ENCODE measurements at regions not wholly inside any gene's neighbourhood (a gene's known extent, or its start where the extent isn't known, plus 50 kb on each side); places are given as distances from the start of the nearest gene placed in this dataset.

DNA sequence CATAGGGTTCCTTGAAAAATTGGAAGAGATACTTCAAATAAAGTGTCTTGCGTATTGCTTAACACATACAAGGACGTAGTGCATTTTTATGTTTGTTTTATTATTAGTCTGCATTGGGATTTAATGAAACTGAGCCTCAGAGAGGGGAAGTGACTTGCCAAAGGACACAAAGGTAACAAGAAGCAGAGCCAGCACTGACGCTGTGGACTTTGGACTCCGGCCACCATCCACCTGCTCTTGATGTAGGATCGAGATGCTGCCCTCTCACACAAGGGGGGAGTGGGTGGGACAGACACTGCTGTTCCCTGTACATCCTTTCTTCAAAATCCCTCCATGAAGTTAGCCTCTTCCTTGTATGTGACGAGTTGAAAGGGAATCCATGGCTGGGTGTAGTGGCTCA is 435.4 kb upstream of the RGMA start:
- DNase-seq, result no peak
- no peak for TF ChIP-seq POLR2A (IDR thresholded peaks at IDR 0.05; ENCODE audit: low read length)
- TF ChIP-seq GATA1 (IDR thresholded peaks at IDR 0.05; ENCODE audit: low read depth, low read length), result no peak

DNA sequence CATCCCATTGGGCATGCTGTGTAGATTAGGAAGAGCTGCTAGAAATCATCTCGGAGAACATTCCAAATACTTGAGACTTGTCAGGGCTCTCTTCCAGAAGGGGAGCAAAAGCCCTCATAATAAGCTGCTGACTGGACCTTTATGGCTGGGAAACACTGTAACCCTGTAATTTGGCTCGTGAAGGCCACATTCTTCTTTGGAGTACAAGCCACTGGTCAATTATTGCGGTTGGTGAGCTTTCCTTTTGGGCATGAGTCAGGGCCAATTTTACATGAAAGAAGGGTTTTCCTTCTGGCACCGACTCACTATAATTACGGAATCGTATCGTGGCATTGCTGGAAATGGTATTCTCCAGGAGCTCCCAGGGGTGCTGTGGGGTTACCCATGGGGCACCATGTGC is 434.5 kb upstream of the RGMA start:
- DNase-seq, result no peak

DNA sequence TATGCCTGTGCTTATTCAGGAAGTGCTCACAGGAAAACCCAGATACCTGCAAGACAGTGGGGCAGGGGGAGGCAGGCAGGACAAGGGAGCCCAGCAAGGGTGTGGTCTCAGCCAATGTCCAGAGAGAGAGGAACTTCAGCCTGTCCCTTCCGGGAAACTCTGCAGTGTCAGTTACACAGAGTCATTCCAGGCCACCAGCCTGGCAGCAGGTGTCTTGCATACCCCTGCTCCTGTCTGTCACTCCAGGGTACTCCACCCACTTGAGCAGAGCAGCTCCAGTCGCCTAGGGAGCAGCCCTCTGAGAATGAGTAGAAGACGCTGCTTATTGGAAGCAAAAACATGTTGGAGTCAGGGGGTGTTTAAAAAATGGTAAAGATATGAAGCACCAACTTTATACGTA is 431.2 kb upstream of the RGMA start:
- TF ChIP-seq POLR2A (IDR thresholded peaks at IDR 0.05; ENCODE audit: low read length) (no peak), GATA1 (IDR thresholded peaks at IDR 0.05; ENCODE audit: low read depth, low read length) (no peak)
- no peak for DNase-seq

More for the DNA sequence above, 434.5 kb upstream of the RGMA start:
- no peak for TF ChIP-seq GATA1 (IDR thresholded peaks at IDR 0.05; ENCODE audit: low read depth, low read length)
- no peak for TF ChIP-seq POLR2A (IDR thresholded peaks at IDR 0.05; ENCODE audit: low read length)

DNA sequence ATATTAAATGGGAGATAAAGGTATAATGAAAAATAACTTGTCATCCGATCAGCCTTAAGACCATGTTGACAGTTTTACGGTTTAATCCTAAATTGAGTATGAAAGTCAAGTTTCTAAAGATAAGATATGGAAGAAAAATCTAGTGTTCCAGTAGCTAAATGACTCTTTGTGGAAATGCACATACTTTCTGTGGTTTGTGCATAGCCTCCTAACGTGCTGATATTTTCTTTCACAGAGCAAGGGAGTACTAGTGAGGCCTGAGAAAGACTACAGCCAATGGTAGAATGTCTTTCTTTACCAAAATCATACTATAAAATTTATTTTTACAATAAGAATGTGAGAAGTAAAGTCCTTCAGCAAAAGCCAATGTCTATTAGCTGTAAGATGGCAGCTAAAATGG is 430.6 kb upstream of the RGMA start:
- no peak for DNase-seq
- TF ChIP-seq GATA1 (IDR thresholded peaks at IDR 0.05; ENCODE audit: low read depth, low read length) (no peak), POLR2A (IDR thresholded peaks at IDR 0.05; ENCODE audit: low read length) (no peak)

DNA sequence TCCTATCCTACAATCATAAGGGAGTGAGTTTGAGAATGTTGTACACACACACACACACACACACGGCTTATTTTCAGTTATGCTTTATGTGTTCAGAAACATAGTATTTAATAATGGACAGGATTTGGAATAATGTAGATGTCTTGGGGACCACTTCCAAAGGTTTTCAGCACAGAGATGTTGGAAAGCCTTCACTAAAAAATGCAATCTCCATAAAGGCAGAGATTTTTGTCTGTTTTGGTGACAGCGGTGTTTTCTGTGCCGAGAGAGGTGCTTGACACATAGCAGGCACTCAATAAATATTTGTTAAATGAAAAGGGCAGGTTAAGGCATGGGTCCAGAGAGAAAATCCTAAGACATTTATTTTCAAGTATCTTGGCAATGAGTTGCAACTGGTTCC is 428.2 kb upstream of the RGMA start:
- no peak for TF ChIP-seq GATA1 (IDR thresholded peaks at IDR 0.05; ENCODE audit: low read depth, low read length)
- DNase-seq, result no peak

DNA sequence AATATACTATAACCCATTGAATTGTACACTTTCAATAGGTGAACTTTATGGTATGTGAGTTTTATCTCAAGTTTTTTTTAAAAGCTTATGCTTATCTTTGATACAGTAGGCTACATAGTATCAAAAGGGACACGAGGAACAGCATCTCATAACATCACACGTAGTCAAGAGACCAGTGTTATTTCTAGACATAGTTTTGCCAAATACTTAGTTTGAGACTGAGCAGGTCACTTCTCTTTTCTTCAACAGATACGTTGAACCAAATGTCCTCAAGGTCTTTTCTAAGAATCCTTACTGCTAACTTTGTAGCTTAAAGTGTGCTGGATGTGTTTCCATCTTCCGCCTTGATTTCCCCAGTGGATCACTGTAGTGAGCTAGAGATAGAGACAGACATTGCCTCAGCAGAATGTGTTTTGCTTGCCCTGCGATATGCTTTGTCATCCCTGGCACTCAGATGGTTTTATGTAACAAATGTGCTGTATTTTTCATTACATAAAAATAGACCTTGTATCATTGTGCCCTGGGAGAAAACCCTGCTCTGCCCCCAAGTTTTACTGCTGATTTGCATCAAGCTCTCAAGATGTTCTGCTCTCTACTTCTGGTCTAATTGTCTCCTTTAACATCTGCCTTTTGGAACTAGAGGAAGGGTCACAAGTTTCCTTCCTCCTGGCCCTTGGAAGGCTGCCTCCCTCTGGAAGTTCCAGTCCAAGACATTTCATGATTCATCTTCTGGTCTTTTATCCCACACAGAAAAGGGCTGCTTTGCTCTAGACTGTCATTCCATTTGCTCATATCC is 426.4 kb upstream of the RGMA start:
- no peak for TF ChIP-seq GATA1 (IDR thresholded peaks at IDR 0.05; ENCODE audit: low read depth, low read length)
- TF ChIP-seq POLR2A (IDR thresholded peaks at IDR 0.05; ENCODE audit: low read length), result no peak
- DNase-seq, result no peak

DNA sequence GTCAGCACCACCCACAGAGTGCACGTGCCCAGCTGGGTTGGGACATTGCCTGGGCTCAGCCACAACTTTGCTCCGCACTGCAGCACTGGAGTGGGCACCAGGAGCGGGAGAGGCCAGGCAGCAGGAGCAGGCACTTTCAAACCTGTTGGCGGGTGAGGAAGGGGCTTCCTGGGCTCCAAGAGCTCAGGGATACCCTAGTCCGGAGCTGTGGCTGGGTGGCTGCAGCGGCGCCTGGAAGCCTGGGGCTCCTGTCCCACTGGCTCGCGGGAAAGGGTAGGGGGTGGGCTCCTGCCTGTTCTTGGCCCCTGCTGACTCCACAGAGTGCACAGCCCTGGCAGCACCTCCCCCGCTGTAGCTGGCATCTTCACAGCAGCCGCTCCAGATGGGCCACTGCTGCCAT is 417.6 kb upstream of the RGMA start:
- DNase-seq, result no peak
- no peak for TF ChIP-seq GATA1 (IDR thresholded peaks at IDR 0.05; ENCODE audit: low read depth, low read length)
- no peak for TF ChIP-seq POLR2A (IDR thresholded peaks at IDR 0.05; ENCODE audit: low read length)

DNA sequence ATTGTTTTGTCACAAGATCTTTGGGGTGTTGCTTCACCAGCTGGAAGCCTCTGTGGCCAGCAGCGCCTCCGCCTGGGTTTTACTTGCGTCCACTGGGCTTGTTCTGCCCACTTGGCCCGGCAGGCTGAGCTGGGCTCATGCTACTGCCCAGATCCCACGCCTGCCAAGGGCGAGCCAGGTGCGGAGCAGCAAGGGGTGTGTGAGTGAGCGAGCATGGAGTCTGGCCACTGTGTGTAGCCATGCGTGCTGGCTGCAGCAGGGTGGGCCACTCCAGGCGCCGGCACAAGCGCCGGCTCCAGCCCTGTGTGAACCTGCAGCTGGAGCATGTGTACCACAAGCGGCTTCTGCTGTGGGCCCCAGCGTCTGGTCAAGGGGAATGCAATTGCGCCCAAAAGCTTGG is 416.5 kb upstream of the RGMA start:
- TF ChIP-seq POLR2A (IDR thresholded peaks at IDR 0.05; ENCODE audit: low read length) (no peak), GATA1 (IDR thresholded peaks at IDR 0.05; ENCODE audit: low read depth, low read length) (no peak)
- no peak for DNase-seq

DNA sequence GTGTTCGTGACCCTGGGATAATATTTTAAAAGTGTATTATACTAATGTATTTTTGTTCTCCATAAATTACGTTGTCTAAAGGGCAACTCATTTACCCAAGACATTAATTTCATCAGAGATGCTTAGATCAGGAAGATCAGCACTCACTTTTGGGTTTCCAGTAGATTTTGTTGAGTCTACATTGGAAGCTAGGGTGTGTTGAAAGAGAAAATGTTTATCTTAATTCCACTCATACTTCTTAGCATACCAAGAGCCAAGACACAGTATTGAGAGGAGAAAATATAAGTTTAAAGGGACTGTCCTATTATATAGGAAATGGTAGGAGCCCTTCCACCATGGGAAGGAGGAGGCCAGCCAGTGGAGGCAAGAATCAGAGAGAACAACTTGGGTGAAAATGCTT is 412.9 kb upstream of the RGMA start:
- no peak for TF ChIP-seq GATA1 (IDR thresholded peaks at IDR 0.05; ENCODE audit: low read depth, low read length)
- no peak for TF ChIP-seq POLR2A (IDR thresholded peaks at IDR 0.05; ENCODE audit: low read length)
- no peak for DNase-seq

DNA sequence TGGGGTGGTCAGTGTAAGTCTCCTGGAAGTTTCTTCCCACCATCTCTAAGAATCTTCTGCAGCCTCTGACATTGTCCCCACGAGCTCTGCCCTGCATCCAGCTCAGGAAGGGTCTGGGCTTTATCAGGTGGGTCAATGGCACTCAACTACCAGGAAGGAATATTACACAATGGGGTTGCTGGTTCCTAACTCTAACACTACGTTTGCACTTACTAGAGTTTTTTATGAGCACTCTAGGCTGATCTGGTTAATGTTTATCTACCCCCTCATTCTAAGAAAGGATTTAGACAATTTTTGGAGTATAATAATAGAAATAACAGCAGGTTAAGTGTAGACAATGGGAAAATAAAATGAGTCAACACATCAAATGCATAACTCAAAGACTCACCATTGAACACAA is 411.1 kb upstream of the RGMA start:
- TF ChIP-seq POLR2A (IDR thresholded peaks at IDR 0.05; ENCODE audit: low read length), result no peak
- TF ChIP-seq GATA1 (IDR thresholded peaks at IDR 0.05; ENCODE audit: low read depth, low read length), result no peak
- no peak for DNase-seq

DNA sequence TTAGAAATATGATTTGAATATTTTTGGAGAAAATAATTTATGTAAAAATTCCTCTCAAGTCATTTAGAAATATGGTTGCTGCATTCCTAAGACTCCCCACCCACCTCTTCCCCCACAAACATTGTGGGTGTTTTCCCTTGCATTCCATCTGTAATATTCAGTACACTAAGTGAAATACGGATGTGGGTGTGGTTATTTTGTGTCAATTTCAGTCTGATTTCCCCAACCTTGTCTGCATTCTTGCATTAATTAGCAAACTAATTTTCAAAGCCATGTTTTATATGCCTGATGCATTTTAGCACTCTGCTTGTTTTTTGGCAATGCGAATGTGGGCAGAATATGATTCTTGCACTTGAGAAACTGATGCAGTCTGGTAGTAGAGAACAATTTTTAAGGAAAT is 408.3 kb upstream of the RGMA start:
- no peak for TF ChIP-seq POLR2A (IDR thresholded peaks at IDR 0.05; ENCODE audit: low read length)
- no peak for TF ChIP-seq GATA1 (IDR thresholded peaks at IDR 0.05; ENCODE audit: low read depth, low read length)
- DNase-seq, result no peak

DNA sequence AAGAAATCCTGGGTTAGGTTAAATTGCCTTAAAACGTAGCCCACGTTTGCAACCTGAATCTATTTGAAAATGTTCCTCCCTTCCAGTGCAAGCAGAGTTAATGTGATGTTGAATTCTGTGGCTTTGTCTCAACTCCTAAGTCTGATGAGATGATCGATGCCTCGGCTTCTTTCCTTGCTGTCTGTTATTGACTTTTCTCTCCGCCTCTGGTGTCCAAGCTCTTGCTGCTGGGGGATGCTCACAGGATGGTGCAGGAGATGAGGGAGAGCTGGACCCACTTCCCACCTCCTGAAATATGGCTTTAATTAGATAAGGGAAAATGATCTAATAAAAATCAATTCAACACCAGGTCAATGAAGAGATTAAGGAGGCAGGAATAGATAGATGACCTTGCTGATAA is 407.9 kb upstream of the RGMA start:
- no peak for TF ChIP-seq POLR2A (IDR thresholded peaks at IDR 0.05; ENCODE audit: low read length)
- no peak for TF ChIP-seq GATA1 (IDR thresholded peaks at IDR 0.05; ENCODE audit: low read depth, low read length)

DNA sequence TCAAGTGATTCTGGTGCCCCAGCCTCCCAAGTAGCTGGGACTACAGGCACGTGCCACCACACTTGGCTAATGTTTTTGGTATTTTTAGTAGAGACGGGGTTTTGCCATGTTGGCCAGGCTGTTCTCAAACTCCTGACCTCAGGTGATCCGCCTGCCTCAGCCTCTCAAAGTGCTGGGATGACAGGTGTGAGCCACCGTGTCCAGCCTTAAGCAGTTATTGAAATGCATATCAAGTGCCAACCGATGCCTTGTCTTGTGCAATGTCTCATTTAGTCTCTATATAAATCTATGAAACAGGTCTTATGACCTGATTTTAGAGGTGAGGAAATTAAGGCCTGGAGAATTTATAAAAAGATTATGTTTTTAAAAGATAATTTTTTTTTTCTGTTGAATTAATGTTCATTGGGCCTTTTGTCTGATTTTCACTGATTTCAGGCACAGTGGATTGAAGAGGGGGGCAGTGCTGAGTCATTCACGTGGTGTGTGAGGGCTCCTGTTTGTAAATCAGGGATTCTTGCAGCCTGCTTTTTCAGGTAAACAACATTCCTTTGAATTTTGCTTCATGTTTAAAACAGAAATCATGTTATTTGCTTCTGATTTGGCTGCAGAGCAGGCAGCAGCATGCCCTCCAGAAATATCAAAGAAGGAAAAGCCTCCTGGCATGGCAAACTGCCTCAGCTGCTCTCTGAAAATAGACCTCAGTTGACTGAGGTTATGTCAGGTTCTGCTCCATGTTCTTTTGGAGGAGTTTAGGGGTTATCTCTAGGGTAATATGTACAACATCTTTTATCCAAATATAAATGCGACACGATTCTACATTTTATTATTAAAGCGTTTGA is 407.0 kb upstream of the RGMA start:
- no peak for DNase-seq
- TF ChIP-seq POLR2A (IDR thresholded peaks at IDR 0.05; ENCODE audit: low read length) (no peak), GATA1 (IDR thresholded peaks at IDR 0.05; ENCODE audit: low read depth, low read length) (no peak)

More for the DNA sequence above, 407.9 kb upstream of the RGMA start:
- DNase-seq, result no peak

DNA sequence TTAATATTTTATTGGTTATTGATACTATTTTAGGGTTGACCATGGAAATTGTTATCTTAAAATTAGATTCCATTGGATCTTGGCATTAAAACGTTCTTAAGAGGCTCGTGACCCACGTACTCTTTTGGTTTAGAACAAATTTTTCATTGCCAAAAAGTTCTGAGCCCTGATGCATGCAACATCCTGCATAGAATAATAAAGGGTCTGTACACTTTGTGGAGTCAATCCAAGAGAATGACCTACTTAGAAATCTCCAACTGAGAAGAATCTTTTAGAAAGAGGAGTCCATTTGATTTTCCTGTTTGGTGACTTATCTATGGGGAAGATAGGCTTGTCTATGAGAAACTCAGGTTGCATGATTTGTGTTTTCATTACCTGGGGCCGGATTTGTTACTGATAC is 404.2 kb upstream of the RGMA start:
- DNase-seq, result no peak
- TF ChIP-seq POLR2A (IDR thresholded peaks at IDR 0.05; ENCODE audit: low read length) (no peak), GATA1 (IDR thresholded peaks at IDR 0.05; ENCODE audit: low read depth, low read length) (no peak)

DNA sequence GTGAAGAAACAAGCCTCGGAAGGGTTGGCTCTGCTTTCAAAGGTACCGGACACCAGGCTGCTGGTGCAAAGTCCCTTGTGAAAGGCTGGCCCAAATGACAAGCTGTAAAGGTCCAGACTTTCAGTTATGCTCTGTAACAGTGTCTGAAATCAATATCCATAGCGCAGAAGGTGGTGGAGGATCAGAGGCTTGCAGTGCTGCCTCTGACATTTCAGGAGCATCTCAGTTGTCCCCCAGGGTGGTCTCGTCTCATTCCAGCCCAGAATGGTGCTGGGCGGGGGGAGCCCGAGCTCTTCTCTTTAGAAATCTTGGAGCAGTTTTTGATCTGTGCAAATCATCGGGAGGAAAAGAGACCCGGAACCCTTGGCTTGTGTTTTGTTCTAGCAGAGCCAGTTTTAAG is 402.3 kb upstream of the RGMA start:
- no peak for DNase-seq
- no peak for TF ChIP-seq POLR2A (IDR thresholded peaks at IDR 0.05; ENCODE audit: low read length)
- TF ChIP-seq GATA1 (IDR thresholded peaks at IDR 0.05; ENCODE audit: low read depth, low read length), result no peak

Data from erythroblast (primary cell).